HPDE6-E6E7 (cell line): ENCODE measurements at regions not wholly inside any gene's neighbourhood (a gene's known extent, or its start where the extent isn't known, plus 50 kb on each side); places are given as distances from the start of the nearest gene placed in this dataset.

Source experiments
- DNase-seq: peaks from one replicate; pipeline ENCODE4 v3.0.0; 2011; ENCODE audit warnings: missing footprints; ENCODE audit errors: extremely low spot score

GRCh38 chr1:193367863-193368262, 181.4 kb upstream of the B3GALT2 start:
- DNase-seq = no peak

- no peak for DNase-seq
These were observed 180.5 kb upstream of the B3GALT2 start for GRCh38 chr1:193366764-193367507.

GRCh38 chr1:193365966-193366365, 179.6 kb upstream of the B3GALT2 start:
- DNase-seq = no peak

DNA sequence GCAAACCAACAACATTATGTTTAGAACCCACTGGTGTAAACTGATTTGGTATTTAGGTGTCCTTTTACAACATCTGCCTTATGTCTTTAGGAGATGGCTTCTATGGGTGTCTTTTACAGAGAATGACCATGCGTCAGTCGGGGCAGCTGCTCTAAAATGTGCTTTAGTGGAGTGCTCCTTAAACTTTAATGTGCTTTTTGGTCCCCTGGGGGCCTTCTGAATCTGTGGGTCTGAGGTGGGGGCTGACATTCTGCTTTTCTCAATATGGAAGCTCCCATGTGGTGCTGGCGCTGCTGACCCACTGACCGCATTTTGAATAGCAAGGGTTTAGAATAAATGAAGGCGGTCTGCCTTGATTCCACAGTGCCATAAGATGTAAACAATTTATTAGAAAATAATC, 173.2 kb upstream of the B3GALT2 start:
- DNase-seq = no peak

DNA sequence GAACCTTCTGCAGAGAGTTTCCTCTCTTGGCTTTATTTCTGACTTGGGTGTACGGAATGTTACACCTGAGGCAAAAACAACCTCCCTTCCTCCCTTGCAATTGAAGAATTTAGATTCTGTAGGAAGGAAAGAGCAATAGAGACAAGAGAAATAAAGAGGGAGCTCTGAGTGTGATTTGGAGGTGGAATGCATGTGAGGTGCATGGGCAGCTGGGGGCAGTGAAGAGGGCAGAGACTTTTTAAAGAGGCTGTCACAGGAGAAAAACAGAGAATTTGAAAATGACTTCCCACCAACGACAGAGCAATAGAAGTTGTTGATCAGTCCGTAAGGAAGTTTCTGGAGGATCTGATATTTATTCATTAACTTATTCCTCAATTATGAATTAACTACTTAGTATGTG, 172.0 kb upstream of the B3GALT2 start:
- DNase-seq = no peak

DNA sequence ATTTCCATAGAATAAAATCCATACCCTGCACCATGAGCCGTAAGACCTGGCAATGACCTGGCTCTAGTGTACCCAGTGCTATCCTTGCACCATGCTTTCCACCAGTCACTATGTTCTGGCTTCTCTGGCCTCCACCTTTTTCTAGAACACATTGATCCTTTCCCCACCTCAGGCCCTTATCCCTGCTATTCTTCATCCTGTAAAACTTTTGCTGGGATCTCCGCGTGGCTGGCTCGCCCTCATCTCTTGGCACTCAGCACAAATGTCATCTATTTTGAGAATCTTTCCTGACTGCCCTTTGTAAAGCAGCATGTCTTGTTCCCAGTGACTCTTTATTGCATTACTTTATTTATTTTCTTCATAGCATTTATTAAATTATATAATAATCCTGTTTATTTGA, 169.8 kb upstream of the B3GALT2 start:
- no peak for DNase-seq

DNA sequence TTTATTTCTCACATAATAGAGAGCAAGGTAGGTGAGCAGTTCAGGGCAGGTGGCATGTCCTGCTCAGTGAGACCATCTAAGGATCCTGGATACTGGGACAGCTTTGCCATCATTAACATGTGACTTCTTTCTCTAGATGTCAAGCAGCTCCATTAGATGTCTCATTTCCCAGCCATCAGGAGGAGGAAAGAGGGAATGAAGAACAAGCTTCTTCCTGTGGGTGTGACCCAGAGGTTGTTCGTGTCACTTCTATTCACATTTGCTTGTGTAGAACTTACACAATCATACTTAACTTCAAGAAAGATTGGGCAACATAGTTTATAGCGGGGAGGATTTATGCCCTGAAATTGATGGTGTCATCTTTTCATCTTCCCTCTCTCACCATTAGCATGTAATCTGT, 169.2 kb upstream of the B3GALT2 start:
- no peak for DNase-seq

- peak; percentile 54 for DNase-seq
These were observed 168.8 kb upstream of the B3GALT2 start for GRCh38 chr1:193355178-193355577.

- no peak for DNase-seq
These were observed 162.5 kb upstream of the B3GALT2 start for GRCh38 chr1:193348769-193349535.

GRCh38 chr1:193348091-193348768, 161.8 kb upstream of the B3GALT2 start:
- DNase-seq = no peak

DNA sequence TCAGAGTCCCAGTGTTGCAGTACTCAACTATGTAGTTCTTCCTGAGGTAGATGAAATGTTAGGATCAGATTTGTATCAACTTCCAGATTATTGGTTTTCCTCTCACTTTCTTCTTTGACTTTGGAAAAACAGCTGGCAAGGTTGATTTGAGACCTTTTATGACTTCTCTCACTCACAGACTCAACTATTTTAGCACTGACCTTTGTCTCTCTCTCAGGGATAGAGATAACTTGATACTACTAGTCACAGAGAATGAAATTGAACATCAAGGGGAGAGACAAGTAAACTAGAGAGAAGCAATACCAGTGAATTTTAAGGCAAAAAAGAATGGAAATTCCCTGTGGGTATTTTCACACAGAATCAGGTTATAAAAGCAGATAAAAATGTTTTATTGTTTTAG, 159.7 kb upstream of the B3GALT2 start:
- no peak for DNase-seq

DNA sequence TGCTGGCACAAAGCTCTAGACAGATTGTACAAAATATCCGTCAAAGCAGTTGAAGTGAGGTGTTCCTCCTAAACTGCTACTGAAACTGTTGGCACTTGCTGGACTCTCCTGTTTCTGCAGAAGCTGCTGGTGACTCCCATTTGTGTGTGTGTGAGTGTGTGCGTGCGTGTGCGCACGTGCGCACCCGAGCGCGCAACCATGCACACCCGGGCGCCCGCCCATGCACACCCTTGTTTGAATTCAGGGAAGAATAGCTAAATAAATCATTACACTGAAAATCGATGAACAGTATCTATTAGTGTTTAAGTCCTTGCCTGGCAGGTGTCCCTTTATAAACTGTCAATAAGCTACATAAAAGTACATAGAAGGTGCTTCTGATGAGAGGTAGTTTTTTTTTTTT, 156.4 kb upstream of the B3GALT2 start:
- no peak for DNase-seq

GRCh38 chr1:193340331-193340730, 153.9 kb upstream of the B3GALT2 start:
- no peak for DNase-seq

- DNase-seq = no peak
These were observed 153.0 kb upstream of the B3GALT2 start for GRCh38 chr1:193339401-193339800.

DNA sequence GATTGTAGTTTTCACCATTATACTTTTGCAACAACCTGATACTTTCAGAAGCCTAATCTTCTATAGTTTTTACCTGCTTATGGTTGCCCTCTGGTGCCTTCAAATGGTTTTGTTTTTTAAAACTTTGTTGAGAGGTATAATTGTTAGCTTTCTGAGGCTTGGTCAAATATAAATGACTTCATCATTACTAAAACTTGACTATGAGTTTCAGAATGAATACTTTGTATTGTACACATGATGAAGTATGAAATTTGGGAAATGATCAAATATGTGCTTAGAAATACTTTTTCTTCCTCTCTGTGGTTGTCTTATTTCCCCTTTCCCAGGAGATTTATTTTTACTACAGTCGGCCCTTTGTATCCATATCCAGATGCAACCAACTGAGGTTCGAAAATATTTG, 151.8 kb upstream of the B3GALT2 start:
- no peak for DNase-seq

DNA sequence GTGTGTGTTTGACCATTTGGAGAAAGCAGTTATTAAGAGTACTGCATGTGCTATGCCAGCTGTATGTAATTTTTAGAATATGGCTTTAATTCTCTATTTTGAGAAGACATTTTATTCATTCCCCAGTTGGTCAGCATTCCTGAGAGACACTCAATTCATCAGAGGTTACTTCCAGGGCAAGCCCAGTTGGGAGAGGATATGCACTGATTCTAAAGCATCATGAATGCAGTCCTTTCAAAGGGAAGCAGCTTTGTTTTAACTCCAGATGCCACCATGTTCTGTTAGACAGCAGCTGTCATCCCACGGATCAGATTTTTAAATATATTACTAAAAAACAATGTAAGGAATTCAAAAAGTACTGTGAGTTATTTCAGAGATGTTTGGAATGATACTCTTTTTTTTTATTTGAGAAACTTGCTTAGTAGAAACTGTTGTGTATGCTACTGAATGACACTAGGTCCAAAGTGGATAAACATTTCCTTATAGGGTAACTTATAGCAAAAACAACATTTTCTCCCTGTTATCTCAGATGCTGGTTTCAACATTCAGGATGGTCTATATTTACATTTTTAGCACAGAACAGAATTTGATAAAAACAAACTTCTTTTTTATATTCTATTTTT, 149.5 kb upstream of the B3GALT2 start:
- no peak for DNase-seq

- no peak for DNase-seq
These were observed 146.8 kb upstream of the B3GALT2 start for GRCh38 chr1:193333166-193333565.

- DNase-seq = no peak
These were observed 139.9 kb upstream of the B3GALT2 start for GRCh38 chr1:193326296-193326695.

GRCh38 chr1:193325771-193326170, 139.4 kb upstream of the B3GALT2 start:
- no peak for DNase-seq

DNA sequence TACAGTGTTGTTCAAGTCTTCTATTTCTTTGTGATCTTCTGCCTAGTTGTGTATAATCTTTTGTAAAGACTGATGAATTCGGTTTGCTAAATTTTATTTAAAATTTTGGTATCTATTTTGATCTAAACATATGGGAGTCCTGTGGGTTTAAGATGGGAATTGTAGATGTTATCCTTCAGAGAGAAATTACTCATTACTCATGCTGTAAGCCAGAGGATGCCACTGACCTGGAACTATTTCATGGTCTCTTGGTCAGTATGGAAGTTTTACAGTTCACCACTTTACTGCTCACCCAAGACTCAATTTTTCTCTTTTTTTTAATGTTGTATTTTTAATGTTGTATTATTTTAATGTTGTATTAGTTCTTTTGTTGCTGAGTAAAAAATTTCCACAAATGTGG, 138.6 kb upstream of the B3GALT2 start:
- no peak for DNase-seq

DNA sequence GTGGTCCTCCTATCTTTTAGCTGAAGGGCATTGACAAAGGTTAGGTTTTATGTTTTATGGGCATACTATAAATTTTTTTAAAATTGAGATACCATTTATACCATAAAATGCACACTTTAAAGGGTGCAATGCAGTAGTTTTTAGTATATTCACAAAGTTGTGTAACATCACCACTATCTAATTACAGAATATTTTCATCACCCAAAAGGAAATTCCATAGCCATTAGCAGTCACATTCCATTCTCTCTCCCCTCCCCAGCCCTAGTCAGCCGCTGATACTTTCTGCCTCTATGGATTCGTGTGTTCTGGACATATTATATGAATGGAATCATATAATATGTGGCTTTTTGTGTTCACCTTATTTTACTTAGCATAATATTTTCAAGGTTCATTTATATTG, 135.8 kb upstream of the B3GALT2 start:
- peak; percentile 41 for DNase-seq

DNA sequence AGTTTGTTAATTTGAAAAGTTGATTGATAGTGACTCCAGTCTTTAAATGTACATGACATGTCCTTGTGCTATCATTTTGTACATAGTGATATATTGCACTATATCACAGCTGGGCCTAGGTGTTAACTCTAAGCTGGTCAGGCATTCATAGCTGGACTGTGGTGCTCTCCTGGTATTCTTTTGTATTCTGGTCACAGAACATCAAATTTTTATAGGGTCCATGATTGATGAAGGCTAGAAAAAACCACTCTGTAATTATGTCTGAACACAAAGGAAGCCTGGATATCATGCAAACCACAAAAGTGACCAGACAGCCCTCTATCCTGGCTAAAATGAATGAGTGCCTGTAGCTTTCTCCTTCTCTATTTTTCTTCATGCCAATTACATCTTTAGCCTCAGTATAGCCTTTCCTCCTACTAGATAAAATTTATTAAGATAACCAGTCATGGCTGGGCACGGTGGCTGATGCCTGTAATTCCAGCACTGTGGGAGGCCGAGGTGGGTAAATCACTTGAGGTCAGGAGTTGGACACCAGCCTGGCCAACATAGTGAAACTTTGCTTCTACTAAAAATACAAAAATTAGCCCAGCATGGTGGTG, 134.9 kb upstream of the B3GALT2 start:
- DNase-seq = no peak
